ENCODE measurements at regions not wholly inside any gene's neighbourhood (a gene's known extent, or its start where the extent isn't known, plus 50 kb on each side); places are given as distances from the start of the nearest gene placed in this dataset.

DNA sequence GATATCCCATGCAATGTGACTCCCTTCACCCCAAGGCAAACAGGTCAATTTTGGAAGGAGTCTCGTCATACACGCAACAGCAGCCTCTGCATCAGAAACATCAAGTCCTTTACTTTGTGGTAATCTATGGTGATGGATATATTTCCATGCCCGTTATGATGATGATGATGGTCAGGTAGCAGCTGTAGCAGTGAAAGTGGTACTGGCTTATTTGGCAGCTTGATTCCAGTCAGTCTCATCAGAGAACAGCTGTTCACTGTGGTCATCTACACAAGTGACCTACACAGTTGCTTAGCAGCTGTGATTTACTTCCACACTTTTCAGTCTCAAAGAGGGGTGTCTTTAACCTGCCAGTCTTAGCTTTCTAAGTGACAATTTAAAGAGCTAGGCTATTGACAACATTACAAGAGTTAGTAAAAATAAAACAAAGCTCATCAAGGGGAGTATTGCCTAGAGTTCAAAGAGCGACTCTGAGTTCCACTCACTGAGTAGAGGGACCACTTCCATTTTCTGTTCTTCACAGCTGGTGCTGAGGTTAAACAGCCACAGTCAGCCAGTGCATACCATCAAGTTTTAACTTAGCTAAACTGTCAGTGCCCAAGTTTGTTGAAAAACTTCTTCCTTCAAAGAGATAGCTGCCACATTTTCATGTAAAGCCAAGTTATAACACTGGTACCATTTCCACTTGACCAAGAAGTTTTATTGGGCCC is 587.4 kb upstream of the KCNMB2 start:
- no peak for TF ChIP-seq POLR2AphosphoS5 (IDR thresholded peaks at IDR 0.05)
- no peak for TF ChIP-seq POLR2A (IDR thresholded peaks at IDR 0.05)
- TF ChIP-seq, protein P1, sequence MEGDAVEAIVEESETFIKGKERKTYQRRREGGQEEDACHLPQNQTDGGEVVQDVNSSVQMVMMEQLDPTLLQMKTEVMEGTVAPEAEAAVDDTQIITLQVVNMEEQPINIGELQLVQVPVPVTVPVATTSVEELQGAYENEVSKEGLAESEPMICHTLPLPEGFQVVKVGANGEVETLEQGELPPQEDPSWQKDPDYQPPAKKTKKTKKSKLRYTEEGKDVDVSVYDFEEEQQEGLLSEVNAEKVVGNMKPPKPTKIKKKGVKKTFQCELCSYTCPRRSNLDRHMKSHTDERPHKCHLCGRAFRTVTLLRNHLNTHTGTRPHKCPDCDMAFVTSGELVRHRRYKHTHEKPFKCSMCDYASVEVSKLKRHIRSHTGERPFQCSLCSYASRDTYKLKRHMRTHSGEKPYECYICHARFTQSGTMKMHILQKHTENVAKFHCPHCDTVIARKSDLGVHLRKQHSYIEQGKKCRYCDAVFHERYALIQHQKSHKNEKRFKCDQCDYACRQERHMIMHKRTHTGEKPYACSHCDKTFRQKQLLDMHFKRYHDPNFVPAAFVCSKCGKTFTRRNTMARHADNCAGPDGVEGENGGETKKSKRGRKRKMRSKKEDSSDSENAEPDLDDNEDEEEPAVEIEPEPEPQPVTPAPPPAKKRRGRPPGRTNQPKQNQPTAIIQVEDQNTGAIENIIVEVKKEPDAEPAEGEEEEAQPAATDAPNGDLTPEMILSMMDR (IDR thresholded peaks at IDR 0.05): no peak

Data from breast epithelium (tissue), 3 donors.